ENCODE measurements at regions not wholly inside any gene's neighbourhood (a gene's known extent, or its start where the extent isn't known, plus 50 kb on each side); places are given as distances from the start of the nearest gene placed in this dataset.

DNA sequence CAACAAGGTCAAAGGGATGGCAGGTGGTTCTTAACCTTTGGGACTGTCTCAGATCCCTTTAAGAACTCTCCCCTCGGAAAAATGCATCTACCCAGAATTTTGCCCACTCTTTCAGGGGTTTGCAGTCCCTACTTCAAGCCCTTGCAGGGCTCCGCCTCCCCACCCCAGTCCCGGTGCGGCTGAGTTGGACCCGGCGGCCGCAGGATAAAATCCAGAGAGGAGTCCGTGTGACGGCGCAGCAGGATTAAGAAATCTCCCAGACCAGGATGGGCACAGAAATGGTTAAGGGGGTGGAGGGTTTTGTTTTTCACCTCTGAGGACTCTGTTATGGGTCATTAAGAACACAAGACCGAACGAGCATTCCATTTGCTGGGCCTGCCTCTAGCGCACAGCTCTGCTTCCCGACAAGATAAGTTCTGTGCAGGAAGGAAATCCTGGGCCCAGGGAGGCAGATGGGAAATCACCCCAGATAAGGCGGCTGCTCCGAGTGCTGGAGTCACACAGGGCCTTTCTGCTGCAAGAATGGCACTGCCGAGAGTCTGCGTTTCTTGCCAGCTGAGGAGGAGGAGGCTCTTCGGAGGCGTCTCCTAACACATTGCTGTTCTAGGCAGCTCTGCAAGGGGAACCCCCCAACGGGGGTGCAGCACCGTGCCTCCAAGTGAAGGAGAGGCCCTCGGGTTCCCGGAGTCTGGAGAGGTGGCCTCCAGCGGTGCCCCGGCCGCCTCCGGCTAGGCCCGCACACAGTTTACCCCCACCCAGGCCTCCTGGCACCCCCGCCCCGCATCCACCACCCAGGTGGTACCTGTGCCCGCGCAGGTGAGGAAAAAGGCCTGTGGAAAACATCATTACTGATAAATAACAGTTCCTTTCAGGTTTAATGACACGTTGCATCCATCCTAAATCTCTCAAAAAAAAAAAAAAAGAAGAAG is 277.6 kb downstream of the BCOR start:
- DNase-seq = no peak

DNA sequence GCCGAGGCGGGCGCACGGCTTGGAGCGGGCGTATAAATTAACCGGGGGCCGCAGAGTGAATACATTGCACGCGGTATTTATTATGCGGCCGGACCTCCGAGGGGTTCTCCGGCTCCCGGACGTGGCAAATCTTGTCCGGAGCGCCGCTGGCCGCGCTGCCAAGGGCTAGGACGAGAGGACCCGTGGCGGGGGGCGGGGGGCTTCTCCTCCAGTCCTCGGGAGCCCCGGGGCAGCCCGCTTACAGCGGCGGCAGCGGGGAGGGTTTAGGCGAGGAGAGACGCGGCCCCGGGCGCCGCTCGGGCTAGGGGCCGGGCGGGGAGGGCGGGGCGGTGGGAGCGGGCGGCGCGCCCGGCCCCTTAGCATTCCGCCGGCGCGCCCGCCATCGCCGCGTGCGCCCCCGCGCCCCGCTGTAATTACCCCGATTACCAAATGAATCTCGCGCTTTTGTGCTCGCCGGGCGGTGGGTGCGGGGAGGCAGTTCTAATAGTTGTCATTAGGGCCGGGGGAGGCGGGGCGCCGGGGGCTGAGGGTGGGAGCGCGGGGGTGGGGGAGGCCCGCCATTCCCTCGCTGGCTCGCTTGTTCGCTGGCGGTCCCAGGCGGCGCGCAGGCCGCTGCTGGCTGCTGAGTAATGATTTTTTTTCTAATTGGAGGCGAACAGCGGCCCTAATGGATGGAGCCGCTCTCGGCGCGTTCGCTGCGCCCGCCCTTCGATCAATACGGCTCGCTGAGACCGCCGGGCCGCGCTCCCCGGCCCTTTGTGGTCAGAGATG is 276.6 kb downstream of the BCOR start:
- DNase-seq = peak; percentile 40

GRCh38 chrX:39821709-39822095 is 276.1 kb downstream of the BCOR start:
- no peak for DNase-seq

- no peak for DNase-seq
Observed at GRCh38 chrX:39822133-39822748, 275.5 kb downstream of the BCOR start.

- DNase-seq = no peak
Observed at GRCh38 chrX:39823424-39823823, 274.3 kb downstream of the BCOR start.

GRCh38 chrX:39823854-39824253 is 273.9 kb downstream of the BCOR start:
- no peak for DNase-seq

DNA sequence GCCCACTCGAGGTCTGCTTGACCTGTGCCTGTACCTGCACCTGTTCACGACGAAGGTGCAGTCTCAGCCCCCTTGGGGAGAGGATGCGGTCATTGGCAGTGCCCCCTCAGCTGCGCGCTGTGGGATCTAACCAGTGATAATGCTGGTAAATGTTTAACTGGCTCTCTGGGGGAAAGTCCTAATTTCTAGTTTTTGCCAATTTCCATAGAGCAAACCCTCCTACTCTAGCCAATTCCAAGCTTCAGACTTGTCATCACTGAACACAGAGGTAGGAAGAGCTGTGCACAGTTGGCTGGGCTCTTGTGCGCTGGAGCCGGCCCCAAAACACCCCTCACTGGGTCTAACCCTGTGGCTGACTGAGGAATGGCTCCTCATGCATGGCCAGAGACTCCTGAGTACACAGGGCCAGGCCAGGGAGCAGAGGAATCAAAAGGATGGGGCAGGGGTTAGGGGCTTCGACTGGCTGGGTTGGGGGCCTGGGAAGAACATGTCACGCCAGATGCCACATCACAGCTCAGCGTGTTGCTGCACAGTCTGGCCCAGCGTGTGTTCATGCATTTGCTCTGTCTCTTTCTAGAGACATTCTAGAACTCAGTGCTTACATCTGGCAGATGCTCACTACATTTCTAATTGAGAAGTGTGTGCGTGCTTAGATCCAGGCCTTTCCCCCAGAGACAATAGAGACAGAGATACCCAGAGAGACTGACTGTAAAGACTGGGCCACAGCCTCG is 270.8 kb downstream of the BCOR start:
- DNase-seq = no peak

DNA sequence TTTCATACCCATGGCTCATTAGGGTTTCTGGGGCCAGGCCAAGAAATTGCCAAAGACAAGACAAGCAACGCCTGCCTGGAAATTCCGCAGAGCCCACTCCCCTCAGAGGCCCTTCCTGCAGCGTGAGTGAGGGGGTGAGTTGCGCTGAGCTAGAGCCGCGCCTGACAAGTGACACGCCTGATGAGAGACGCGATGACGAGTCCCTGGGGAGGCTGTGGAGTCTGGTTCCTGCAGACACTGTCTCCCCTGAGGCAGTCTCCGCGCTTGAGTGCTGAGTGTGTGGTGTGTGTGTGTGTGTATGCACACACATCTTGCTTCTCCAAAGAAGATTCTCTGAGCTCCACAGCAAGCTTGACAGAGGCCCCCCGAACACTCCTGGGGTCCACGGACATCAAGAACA is 269.8 kb downstream of the BCOR start:
- no peak for DNase-seq

GRCh38 chrX:39828971-39829370 is 268.8 kb downstream of the BCOR start:
- DNase-seq = no peak

DNA sequence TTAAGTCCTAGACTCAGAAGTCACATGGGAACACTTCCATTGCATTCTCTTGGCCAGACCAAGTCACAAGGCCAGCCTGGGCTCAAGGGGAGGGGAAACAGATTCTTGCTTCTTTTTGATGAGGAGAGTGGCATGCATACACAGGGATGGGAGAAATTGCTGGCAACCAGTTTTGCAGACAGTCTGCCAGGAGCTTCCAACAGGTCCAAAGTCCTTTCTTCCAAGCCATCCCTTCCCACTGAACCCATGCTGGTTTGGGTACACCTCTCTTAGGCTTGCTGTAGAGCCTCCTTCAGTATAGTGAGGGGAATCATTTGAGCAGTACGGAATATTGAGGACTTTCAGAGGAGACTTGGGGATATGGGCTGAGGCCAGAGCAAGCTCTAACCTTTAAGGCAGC is 267.8 kb downstream of the BCOR start:
- DNase-seq = no peak

- DNase-seq = no peak
Observed at GRCh38 chrX:39830414-39830813, 267.3 kb downstream of the BCOR start.

GRCh38 chrX:39832211-39832610 is 265.5 kb downstream of the BCOR start:
- no peak for DNase-seq

DNA sequence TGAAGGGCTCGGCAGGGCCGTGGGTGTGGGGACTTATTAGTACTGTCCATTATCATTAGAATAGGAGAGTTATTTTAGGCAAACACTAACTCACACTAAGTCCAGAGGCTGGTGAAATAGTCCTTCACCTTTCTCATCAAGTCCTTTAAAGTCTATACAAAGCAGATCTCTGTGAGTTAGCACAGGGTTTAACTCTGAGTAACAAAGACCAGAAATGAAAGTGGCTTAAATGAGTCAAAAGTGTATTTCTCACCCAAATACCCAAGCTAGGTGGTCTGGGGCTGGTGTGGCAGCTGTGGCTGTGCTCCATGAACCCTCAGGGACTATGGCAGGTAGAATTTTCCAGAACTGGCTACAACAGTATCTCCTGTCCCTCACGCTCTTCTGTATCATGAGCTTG is 263.2 kb downstream of the BCOR start:
- DNase-seq = no peak

GRCh38 chrX:39835241-39835640 is 262.5 kb downstream of the BCOR start:
- no peak for DNase-seq

DNA sequence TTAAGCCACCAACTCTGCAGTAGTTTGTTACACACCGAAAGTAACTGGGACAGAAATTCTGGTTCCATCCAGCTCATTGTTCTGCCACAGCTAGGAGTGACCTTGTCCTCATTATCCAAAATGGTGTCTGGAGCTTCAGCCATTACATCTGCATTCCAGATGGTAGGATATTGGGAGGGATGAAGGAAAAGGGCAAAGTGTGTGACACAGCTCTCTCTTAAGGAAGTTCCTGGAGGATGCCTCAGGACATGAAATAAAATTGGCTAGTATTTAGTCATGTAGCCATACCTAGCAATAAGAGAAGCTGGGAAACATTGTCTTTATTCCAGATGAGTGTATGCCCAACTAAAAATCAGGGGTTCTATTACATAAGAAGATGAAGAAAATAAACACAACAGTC is 262.0 kb downstream of the BCOR start:
- no peak for DNase-seq

GRCh38 chrX:39836802-39837420 is 260.8 kb downstream of the BCOR start:
- DNase-seq = no peak

GRCh38 chrX:39837688-39838087 is 260.1 kb downstream of the BCOR start:
- DNase-seq = no peak

- no peak for DNase-seq
Observed at GRCh38 chrX:39839371-39839770, 258.4 kb downstream of the BCOR start.

GRCh38 chrX:39840133-39840532 is 257.6 kb downstream of the BCOR start:
- DNase-seq = no peak

DNA sequence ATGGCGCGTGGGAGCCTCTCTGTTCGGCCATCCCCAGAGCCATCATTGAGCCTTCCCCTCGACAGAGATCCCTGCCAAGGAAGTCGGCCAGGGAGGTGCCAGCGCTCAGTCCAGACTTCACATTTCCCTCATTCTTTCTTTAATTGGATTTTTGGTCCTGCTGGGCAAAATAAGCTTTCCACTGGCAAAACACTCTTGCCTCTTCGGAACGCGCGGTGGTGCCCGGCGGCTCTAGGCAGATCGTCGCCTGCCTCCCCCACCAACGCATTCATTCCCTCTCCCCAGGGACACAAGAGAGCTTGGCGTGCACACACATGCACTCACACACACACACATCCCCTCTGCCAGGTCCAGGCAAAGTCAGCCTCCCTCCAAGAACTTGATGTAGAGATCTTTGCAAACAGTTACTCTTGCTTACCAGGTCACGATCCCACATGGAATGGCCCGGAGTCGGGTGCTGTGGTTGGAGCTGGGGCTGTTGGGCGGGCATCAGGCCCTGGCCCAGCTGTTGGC is 257.1 kb downstream of the BCOR start:
- DNase-seq = no peak

- no peak for DNase-seq
Observed at GRCh38 chrX:39841604-39842003, 256.2 kb downstream of the BCOR start.

GRCh38 chrX:39842281-39842973 is 255.3 kb downstream of the BCOR start:
- DNase-seq = no peak
